ENCODE measurements at regions not wholly inside any gene's neighbourhood (a gene's known extent, or its start where the extent isn't known, plus 50 kb on each side); places are given as distances from the start of the nearest gene placed in this dataset.

DNA sequence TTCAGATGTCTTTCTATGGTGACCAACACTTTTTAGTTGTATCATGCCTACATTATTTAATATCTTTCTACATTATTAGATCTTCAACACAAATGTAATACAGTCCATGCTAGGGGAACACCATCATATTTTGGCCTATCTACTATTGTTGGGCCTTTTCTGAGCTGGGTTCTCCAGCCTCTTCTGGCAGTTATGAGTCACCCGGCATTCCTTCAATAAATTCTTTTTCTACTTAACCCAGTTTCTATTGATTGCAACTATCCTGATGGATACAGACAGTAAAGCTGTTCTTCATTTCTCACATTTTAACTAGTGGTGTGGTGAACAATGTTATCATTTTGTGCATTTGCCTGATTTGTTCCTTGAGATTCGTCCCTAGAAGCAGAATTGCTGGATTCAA is 529.3 kb downstream of the BNC2 start:
- no peak for TF ChIP-seq CTCF (IDR thresholded peaks at IDR 0.05; ENCODE audit: low read depth, low read length, missing control alignments)
- H3K27me3 ChIP-seq (replicated peaks): no peaks in the 10 kb centered on the region
- DNase-seq: no peak
- H3K4me3 ChIP-seq (ENCODE audit: low read depth, low read length): no peak overlapping the region
- H3K36me3 ChIP-seq (replicated peaks): no peaks in the 10 kb centered on the region
- no peak overlapping the region for H3K27ac ChIP-seq
- in situ Hi-C loops (cut with HindIII; ENCODE audit: low pct_ligation_motif_present, low sequenced_read_pairs): no loop called here

DNA sequence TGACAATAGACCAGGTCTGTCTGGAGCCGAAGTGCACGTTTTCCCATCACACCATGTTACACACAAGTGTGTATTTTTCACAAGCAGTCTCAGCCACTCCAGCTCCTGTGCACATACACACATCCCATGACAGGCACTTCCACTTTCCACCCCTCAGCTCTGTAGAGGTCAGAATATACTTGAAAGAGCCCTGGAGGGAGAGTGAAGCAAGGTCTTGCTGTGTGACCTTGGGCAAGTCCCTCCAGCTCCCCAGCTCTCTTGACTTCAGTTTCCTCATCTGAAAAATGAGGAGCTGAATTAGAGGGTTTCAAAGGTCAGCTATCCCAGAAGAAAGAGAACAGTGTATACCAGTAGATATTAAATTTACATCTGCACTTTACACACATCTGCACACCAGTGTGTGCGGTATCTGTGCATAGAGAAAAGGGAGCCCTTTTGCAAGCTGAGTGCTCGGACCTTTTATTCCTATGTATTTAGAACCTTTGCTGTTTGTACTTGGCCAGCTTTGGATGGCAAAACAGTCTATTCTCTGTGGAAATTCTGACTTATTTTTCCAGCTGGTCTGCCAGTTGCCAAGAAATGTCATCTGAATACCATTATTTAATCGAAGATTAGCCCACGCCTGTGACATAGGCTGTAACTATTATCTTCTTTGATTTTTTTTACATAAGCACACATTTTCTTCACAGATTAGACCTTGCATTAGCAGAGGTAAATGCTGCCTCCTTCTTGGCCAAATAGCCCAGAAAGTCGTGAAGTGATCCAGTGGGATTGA is 528.0 kb downstream of the BNC2 start:
- H3K27me3 ChIP-seq (replicated peaks): no peaks in the 10 kb centered on the region
- H3K36me3 ChIP-seq (replicated peaks): no peaks in the 10 kb centered on the region
- no peak overlapping the region for H3K27ac ChIP-seq
- in situ Hi-C loops (cut with HindIII; ENCODE audit: low pct_ligation_motif_present, low sequenced_read_pairs): no loop called here
- no peak overlapping the region for H3K4me3 ChIP-seq (ENCODE audit: low read depth, low read length)
- no peak for TF ChIP-seq CTCF (IDR thresholded peaks at IDR 0.05; ENCODE audit: low read depth, low read length, missing control alignments)
- no peak for DNase-seq

DNA sequence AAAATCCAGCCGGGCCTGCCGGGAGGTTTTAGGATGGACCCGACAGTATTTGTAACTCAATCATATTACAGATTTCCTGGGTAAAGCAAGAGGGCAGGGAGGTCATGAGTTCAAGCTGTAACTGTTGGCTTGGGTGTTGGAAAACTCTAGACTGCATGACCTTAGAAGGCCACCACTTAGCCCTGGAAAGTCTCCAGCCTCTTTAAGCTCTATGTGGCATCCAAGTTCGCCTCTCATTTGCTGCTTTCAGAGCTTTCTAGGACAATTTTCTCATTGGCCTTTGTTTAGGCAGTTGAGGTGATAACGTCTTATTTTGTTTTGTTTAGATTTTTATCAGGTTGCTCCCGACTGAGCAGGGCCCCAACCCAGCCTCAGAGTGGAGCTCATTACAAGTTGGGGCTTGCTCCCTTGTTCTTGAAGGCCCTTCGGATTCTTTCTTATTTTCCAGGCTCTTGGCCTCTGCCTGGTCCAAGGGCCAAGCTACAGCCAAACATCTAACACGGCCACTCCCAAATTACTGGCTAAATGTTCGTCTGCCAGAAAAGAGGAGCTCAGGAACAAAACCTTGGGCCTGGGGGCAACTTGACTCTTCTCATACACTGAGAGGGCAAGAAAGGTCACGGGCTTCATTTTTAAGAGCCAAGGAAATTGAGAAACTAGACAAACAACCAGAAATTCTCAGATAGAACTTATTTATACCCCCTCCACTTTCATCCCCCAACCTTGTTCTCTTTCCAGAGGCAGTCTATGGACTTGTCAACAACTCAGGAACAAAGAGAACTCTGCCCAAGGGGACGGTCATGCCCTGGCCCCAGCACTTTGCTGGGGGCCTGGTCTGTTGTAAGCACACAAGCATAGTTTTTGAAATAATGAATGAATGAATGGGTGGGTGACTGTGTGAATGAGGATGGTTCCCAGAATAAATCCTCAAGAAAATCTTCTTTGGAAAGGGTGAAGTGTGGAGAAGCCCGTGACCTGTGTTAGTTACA is 526.9 kb downstream of the BNC2 start:
- Histone ChIP-seq H3K27me3 (replicated peaks) (no peaks in the 10 kb centered on the region), H3K4me3 (ENCODE audit: low read depth, low read length) (no peak overlapping the region), H3K27ac (peak overlapping the region; percentile 73), H3K36me3 (replicated peaks) (no peaks in the 10 kb centered on the region)
- in situ Hi-C loops (cut with HindIII; ENCODE audit: low pct_ligation_motif_present, low sequenced_read_pairs): no loop called here
- no peak for DNase-seq
- TF ChIP-seq CTCF (IDR thresholded peaks at IDR 0.05; ENCODE audit: low read depth, low read length, missing control alignments): no peak

DNA sequence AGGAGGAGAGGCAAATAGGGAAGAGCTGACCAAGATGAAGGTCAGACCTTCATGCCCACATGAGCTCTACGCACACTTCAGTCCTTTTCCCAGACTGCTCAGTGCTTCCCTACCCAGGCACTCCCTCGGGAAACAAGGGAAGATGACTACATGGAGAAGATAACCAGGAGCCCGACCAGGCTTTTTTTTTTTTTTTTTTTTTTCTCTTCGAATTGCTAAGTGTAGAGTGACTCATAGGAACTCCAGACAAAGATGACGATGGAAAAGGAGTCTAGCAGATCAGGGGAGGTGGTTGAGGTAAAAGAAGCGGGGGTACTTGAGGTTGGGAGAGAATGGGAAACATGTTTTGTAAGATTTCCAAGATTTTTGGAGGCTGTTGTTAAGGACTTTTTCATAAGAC is 526.1 kb downstream of the BNC2 start:
- H3K27ac ChIP-seq: peak overlapping the region; percentile 73
- peak; percentile 76 for DNase-seq

DNA sequence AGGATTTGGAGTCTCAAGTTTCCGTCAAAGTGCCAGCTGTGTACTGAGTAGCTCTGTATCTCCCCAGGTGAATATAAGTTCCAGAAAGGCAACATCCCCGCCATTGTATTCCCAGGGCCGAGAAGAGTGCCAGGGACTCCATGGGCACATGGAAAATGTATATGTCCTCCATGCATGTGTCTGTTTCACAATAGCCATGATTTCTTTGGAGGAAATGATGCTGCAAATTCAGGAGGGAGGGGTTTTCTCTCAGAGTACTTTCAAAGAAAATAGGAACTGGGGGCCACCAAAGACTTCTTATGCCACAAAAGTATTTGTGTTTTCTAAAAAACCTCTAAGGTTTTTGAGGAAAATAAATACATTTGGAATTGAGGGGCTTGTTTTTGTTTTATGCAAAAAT is 524.6 kb downstream of the BNC2 start:
- no peak for TF ChIP-seq CTCF (IDR thresholded peaks at IDR 0.05; ENCODE audit: low read depth, low read length, missing control alignments)
- DNase-seq: no peak
- Histone ChIP-seq H3K4me3 (ENCODE audit: low read depth, low read length) (no peak overlapping the region), H3K27ac (no peak overlapping the region), H3K36me3 (replicated peaks) (no peaks in the 10 kb centered on the region), H3K27me3 (replicated peaks) (no peaks in the 10 kb centered on the region)
- in situ Hi-C loops (cut with HindIII; ENCODE audit: low pct_ligation_motif_present, low sequenced_read_pairs): no loop called here

More for the DNA sequence above, 526.1 kb downstream of the BNC2 start:
- Histone ChIP-seq H3K27me3 (replicated peaks) (no peaks in the 10 kb centered on the region), H3K36me3 (replicated peaks) (no peaks in the 10 kb centered on the region), H3K4me3 (ENCODE audit: low read depth, low read length) (no peak overlapping the region)
- no peak for TF ChIP-seq CTCF (IDR thresholded peaks at IDR 0.05; ENCODE audit: low read depth, low read length, missing control alignments)
- in situ Hi-C loops (cut with HindIII; ENCODE audit: low pct_ligation_motif_present, low sequenced_read_pairs): no loop called here
